Hepatocyte (in vitro differentiated cells): ENCODE measurements at regions not wholly inside any gene's neighbourhood (a gene's known extent, or its start where the extent isn't known, plus 50 kb on each side); places are given as distances from the start of the nearest gene placed in this dataset.

ENCODE experiments used
- CTCF ChIP-seq: fragments of 200-600 bp; sonication (generic); IDR thresholded peaks from 2 replicates; pipeline ENCODE4 v1.5.1; 2016; ENCODE audit warnings: antibody characterized with exemption, mild to moderate bottlenecking; ENCODE audit not compliant: poor library complexity
- EZH2 ChIP-seq: fragments of 200-600 bp; sonication (generic); IDR thresholded peaks from 2 replicates; pipeline ENCODE4 v1.6.1; 2016; ENCODE audit warnings: antibody characterized with exemption, mild to moderate bottlenecking, borderline replicate concordance
- EZH2phosphoT487 ChIP-seq: fragments of 200-600 bp; sonication (generic); IDR thresholded peaks from one replicate; pipeline ENCODE4 v1.6.1; 2018; ENCODE audit warnings: antibody characterized with exemption, mild to moderate bottlenecking, low read depth, moderate library complexity; ENCODE audit not compliant: unreplicated experiment, severe bottlenecking

GRCh38 chr4:24417206-24417605, 167.1 kb downstream of the DHX15 start:
- TF ChIP-seq CTCF = no peak
- TF ChIP-seq EZH2 = no peak
- no peak for TF ChIP-seq EZH2phosphoT487
